Activated CD8-positive, alpha-beta T cell treated with anti-CD3 and anti-CD28 coated beads for 36 hours (primary cell): ENCODE measurements at regions not wholly inside any gene's neighbourhood (a gene's known extent, or its start where the extent isn't known, plus 50 kb on each side); places are given as distances from the start of the nearest gene placed in this dataset.

Experiments
- ATAC-seq: fragments of 200-7000 bp; cut with Tn5 transposase; one replicate; pipeline ENCODE4 v1.10.0; 2021; ENCODE audit warnings: mild to moderate bottlenecking, moderate library complexity
- CTCF ChIA-PET: fragments of 350-600 bp; sonication (Branson Sonifier 250); formaldehyde crosslinking; loops from one replicate; lab custom pipeline; 2021; ENCODE audit warnings: antibody characterized with exemption; lab: Charles Lee
- POLR2A ChIA-PET: fragments of 350-600 bp; sonication (Branson Sonifier 250); formaldehyde crosslinking; loops from one replicate; lab custom pipeline; 2021; ENCODE audit warnings: antibody characterized with exemption; lab: Charles Lee
- DNase-seq: peaks from one replicate; pipeline ENCODE4 v3.0.0-alpha.2; 2020
- H3K27ac Mint-ChIP-seq: one replicate; pipeline ENCODE4 v1.8.0; 2021; ENCODE audit warnings: mild to moderate bottlenecking, mixed read lengths
- H3K27me3 Mint-ChIP-seq: one replicate; pipeline ENCODE4 v1.8.0; 2021; ENCODE audit warnings: mixed read lengths
- H3K36me3 Mint-ChIP-seq: one replicate; pipeline ENCODE4 v1.8.0; 2021; ENCODE audit warnings: low read depth, mixed read lengths
- H3K4me1 Mint-ChIP-seq: one replicate; pipeline ENCODE4 v1.8.0; 2021; ENCODE audit warnings: low read depth, mixed read lengths
- H3K4me3 Mint-ChIP-seq: one replicate; pipeline ENCODE4 v1.8.0; 2021; ENCODE audit warnings: mild to moderate bottlenecking, moderate library complexity, mixed read lengths
- H3K9me3 Mint-ChIP-seq: one replicate; pipeline ENCODE4 v1.8.0; 2021; ENCODE audit warnings: mixed read lengths
- intact Hi-C: fragments of 100-400 bp; cut with micrococcal nuclease; formaldehyde crosslinking; loops from one replicate; pipeline ENCODE4 v1.10.0; 2022
- TF ChIP-seq, protein P1 (sequence below): fragments of 200-600 bp; IDR thresholded peaks from one replicate; pipeline ENCODE4 v1.8.0; 2022; ENCODE audit warnings: antibody characterized with exemption, mild to moderate bottlenecking

DNA sequence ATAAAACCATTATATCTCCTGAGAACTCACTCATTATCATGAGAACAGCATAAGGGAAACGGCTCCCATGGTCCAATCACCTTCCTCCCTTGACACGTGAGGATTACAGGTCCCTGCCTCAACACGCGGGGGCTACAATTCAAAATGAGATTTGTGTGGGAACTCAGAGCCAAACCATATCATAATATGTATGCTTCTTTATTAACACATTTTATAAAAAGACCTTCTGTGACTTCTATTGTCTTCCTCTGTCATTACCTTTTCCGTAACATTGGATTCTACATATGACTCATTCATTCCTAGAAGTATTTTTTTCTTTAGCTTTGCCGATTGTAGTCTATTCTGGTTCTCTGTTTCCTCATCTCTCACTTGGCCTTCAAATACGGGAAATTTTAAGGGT is 267.2 kb upstream of the ROBO1 start:
- TF ChIP-seq, protein P1, sequence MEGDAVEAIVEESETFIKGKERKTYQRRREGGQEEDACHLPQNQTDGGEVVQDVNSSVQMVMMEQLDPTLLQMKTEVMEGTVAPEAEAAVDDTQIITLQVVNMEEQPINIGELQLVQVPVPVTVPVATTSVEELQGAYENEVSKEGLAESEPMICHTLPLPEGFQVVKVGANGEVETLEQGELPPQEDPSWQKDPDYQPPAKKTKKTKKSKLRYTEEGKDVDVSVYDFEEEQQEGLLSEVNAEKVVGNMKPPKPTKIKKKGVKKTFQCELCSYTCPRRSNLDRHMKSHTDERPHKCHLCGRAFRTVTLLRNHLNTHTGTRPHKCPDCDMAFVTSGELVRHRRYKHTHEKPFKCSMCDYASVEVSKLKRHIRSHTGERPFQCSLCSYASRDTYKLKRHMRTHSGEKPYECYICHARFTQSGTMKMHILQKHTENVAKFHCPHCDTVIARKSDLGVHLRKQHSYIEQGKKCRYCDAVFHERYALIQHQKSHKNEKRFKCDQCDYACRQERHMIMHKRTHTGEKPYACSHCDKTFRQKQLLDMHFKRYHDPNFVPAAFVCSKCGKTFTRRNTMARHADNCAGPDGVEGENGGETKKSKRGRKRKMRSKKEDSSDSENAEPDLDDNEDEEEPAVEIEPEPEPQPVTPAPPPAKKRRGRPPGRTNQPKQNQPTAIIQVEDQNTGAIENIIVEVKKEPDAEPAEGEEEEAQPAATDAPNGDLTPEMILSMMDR: no peak
- peaks cover 2% of the 10 kb centered on the region for H3K9me3 Mint-ChIP-seq
- H3K36me3 Mint-ChIP-seq: no peaks in the 10 kb centered on the region
- no peak overlapping the region for H3K27ac Mint-ChIP-seq
- CTCF ChIA-PET: no interaction called here
- no peak for ATAC-seq
- H3K27me3 Mint-ChIP-seq: no peaks in the 10 kb centered on the region
- intact Hi-C loops: no loop called here
- no peak for DNase-seq
- H3K4me3 Mint-ChIP-seq: no peak overlapping the region
- POLR2A ChIA-PET: no interaction called here
- no peaks in the 10 kb centered on the region for H3K4me1 Mint-ChIP-seq

DNA sequence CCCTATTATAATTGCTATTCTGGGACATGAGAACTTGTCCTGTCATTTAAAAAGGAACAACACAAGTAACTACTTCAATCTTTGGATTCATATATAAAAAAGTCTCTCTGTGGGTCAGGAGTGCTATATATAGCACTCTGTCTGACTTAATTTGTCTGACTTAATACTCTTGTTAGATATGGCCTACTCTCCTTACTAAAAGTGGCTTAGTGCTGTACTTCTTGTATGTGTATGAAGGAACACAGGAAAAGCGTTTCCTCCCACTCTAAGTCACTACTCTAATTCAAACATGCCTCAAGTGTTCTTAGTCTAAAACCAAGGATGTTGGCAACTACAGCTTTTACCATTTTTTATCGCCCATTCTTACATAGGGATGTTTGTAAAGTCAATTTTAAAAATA is 255.2 kb upstream of the ROBO1 start:
- DNase-seq: no peak
- CTCF ChIA-PET: no interaction called here

DNA sequence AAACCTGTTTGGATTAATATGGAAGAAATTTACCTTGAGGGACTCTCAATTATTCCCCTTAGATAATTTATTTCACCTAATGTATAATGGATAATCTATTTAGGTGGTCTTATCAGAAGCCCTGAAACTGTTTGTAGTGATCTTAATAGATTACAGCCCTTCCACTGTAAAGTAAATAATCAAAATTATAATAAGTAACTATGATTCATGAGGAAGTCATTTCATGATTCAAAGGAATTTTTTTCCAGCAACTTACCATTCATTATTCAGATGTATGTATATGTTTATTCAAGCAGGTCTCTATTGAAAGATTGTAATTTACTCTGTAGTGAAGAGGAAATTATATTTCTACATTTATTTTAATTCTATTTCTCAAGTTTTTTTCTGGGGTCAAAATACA is 250.6 kb upstream of the ROBO1 start:
- Mint-ChIP-seq H3K9me3 (peaks cover 2% of the 10 kb centered on the region), H3K27ac (no peak overlapping the region), H3K27me3 (no peaks in the 10 kb centered on the region), H3K4me3 (no peak overlapping the region), H3K36me3 (no peaks in the 10 kb centered on the region), H3K4me1 (no peaks in the 10 kb centered on the region)
- DNase-seq (no peak), ATAC-seq (no peak)
- POLR2A ChIA-PET: no interaction called here
- intact Hi-C loops: no loop called here
- CTCF ChIA-PET: no interaction called here
- TF ChIP-seq, protein P1: no peak

More for the DNA sequence above, 255.2 kb upstream of the ROBO1 start:
- ATAC-seq: no peak
- H3K9me3 Mint-ChIP-seq: peaks cover 6% of the 10 kb centered on the region
- POLR2A ChIA-PET: no interaction called here
- no peaks in the 10 kb centered on the region for H3K36me3 Mint-ChIP-seq
- H3K27ac Mint-ChIP-seq: no peak overlapping the region
- intact Hi-C loops: no loop called here
- no peaks in the 10 kb centered on the region for H3K27me3 Mint-ChIP-seq
- no peaks in the 10 kb centered on the region for H3K4me1 Mint-ChIP-seq
- TF ChIP-seq, protein P1: no peak
- H3K4me3 Mint-ChIP-seq: no peak overlapping the region

DNA sequence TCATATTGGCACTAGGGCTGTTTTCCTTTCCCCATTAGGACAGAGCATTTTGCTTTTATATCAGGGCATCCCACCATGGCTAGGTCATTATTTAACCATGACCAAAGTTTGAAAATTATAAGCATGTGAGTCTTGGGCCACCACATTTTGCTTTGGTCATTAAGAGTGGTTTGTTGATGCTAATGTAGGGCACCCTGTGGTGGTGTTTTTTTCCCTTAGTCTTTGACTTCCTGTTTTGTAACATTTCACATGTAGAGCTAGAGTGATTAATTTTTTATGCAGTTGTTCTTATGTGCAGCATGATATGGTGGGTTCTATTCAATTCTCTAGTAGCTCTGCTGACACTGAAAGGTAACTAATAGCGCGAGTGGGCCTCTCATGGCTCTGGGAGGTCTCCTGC is 249.6 kb upstream of the ROBO1 start:
- ChIA-PET CTCF (no interaction called here), POLR2A (no interaction called here)
- Mint-ChIP-seq H3K4me1 (no peaks in the 10 kb centered on the region), H3K27ac (no peak overlapping the region), H3K27me3 (no peaks in the 10 kb centered on the region), H3K9me3 (peaks cover 2% of the 10 kb centered on the region), H3K36me3 (no peaks in the 10 kb centered on the region), H3K4me3 (no peak overlapping the region)
- intact Hi-C loops: no loop called here
- TF ChIP-seq, protein P1: no peak
- ATAC-seq (no peak), DNase-seq (no peak)

DNA sequence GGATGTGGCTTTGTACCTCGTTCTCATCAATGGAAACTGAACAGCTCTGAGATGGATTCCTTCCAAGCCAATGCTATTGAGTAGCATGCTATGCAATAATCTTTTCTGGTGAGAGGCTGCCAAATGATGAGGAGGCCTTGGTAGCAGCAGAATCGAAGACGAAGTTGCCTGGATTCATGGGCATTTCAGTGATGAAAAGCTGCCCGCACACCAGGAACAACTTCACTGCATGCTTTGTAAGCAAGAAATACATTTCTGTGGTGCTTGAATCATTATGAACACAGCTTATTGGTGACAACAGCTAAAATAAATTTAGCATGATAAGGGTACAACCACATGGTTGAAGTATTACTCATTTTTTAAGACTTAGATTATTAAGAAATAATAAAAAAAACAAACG is 246.8 kb upstream of the ROBO1 start:
- no peak for DNase-seq

More for the DNA sequence above, 246.8 kb upstream of the ROBO1 start:
- TF ChIP-seq, protein P1: no peak
- Mint-ChIP-seq H3K27me3 (no peaks in the 10 kb centered on the region), H3K9me3 (no peaks in the 10 kb centered on the region), H3K36me3 (no peaks in the 10 kb centered on the region), H3K27ac (no peak overlapping the region), H3K4me3 (no peak overlapping the region), H3K4me1 (no peaks in the 10 kb centered on the region)
- no peak for ATAC-seq
- ChIA-PET POLR2A (no interaction called here), CTCF (no interaction called here)
- intact Hi-C loops: no loop called here
